ENCODE measurements at regions not wholly inside any gene's neighbourhood (a gene's known extent, or its start where the extent isn't known, plus 50 kb on each side); places are given as distances from the start of the nearest gene placed in this dataset.

DNA sequence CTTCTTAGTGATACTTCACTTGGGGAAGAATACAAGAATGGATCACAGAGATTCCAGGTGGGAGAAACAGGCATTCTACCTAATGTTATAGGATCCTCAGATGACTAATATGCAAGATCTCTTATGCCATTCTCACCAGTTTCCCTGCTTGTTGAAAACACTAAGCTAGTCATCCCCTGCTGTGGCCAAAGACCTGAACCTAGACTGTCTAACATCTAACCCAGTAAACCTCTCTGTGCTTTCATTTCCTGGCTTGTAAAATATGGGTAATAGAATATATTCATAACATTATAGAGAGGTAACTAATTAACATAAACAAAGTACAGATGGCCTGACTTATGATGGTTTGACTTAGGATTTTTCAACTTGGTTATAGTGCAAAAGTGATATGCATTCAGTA is 776.3 kb downstream of the TUSC7 start:
- no peak overlapping the region for H3K9ac ChIP-seq (ENCODE audit: low read depth, low read length)
- no peaks in the 10 kb centered on the region for H3K9me3 ChIP-seq (ENCODE audit: insufficient read depth, low read depth, low read length)
- H3K36me3 ChIP-seq (ENCODE audit: insufficient read depth, low read depth, low read length) = no peaks in the 10 kb centered on the region
- no peak overlapping the region for H3K27ac ChIP-seq (ENCODE audit: low read length)
- H3K4me3 ChIP-seq (ENCODE audit: low read length) = no peak overlapping the region
- H3K4me1 ChIP-seq (ENCODE audit: insufficient read depth, low read length) = peaks cover 11% of the 10 kb centered on the region
- H3K27me3 ChIP-seq (ENCODE audit: insufficient read depth, low read length) = no peaks in the 10 kb centered on the region

DNA sequence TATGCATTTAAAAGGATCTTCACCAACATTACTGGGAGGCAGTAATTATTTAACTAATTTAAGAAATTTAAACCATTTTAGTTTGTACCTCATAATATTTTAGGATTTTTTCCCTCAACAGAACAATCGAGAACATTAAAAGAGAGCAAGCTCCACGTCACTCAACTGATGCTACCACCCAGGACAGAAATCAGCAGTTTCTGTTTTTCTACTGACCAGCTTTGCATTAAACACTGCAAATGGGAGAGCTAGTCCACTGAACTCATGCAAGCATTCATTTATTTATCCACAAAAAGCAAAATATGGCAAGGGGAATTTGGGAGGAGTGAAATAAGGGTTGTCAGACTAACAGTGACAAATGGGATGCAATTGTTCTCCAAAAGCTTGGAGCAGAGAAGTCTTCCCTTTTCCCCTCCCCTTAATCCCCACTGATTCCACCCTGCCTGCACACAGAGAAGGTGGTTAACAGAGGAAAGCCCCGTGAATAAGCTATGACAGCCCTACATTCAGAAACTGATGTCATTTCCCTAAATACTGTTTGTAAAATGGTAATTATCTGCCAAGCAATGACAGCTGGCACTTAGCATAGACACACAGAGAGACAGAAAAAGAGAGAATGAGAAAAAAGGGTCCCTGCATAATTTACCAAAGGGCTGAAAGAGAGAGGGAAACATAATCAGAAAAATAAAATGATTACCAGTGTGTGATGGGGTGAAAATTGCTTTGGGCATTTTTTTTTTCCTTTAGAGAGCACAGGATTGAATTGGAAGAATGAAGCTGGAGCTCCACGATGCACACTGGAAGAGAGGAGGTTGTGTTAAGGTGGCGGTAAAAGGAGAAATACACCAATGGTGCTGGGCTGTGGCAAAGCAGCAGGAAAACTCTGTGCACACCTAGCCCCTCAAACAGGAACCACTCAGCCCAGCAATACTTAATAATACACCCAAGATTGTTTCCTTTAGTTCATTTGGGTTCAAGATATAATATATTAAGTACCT is 777.4 kb downstream of the TUSC7 start:
- Histone ChIP-seq H3K9me3 (ENCODE audit: insufficient read depth, low read depth, low read length) (no peaks in the 10 kb centered on the region), H3K27ac (ENCODE audit: low read length) (no peak overlapping the region), H3K27me3 (ENCODE audit: insufficient read depth, low read length) (no peaks in the 10 kb centered on the region), H3K4me3 (ENCODE audit: low read length) (no peak overlapping the region), H3K9ac (ENCODE audit: low read depth, low read length) (no peak overlapping the region), H3K36me3 (ENCODE audit: insufficient read depth, low read depth, low read length) (no peaks in the 10 kb centered on the region), H3K4me1 (ENCODE audit: insufficient read depth, low read length) (peaks cover 11% of the 10 kb centered on the region)

DNA sequence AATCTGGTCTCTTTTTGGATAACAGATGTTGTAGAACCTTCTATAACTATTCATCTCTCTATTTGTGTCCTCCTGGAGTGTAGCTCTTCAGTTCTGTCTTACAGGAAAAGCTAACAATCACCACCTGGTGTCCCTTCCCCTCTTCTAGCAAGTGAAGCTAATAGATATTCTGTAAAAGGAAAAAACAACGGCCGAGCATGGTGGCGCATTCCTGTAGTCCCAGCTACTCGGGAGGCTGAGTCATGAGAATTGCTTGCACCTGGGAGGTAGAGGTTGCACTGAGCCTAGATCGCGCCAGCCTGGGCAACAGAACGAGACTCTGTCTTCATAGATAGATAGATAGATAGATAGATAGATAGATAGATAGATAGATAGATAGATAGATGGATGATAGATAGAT is 779.4 kb downstream of the TUSC7 start:
- Histone ChIP-seq H3K9ac (ENCODE audit: low read depth, low read length) (no peak overlapping the region), H3K4me3 (ENCODE audit: low read length) (no peak overlapping the region), H3K4me1 (ENCODE audit: insufficient read depth, low read length) (peaks cover 8% of the 10 kb centered on the region), H3K27me3 (ENCODE audit: insufficient read depth, low read length) (no peaks in the 10 kb centered on the region), H3K36me3 (ENCODE audit: insufficient read depth, low read depth, low read length) (no peaks in the 10 kb centered on the region), H3K9me3 (ENCODE audit: insufficient read depth, low read depth, low read length) (no peaks in the 10 kb centered on the region), H3K27ac (ENCODE audit: low read length) (no peak overlapping the region)

DNA sequence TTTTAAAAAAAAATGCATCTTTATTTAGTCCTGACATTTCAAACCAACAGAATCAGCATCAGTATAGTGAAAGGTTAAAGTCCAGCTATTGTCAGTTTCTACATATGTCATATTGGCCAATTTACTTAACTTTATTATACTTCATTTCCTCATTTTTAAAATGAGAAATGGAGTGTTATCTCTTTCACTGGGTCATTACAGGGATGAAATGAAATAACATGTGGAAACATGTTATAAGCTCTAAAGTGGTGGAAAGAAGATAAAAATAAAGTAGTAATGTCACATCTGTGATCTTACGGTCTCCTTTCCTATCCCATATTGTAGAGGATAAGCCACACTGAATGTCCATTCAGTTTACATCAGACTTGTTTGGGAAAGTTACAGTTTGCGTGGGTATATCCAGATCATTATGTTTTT is 780.1 kb downstream of the TUSC7 start:
- Histone ChIP-seq H3K4me1 (ENCODE audit: insufficient read depth, low read length) (peaks cover 8% of the 10 kb centered on the region), H3K27me3 (ENCODE audit: insufficient read depth, low read length) (no peaks in the 10 kb centered on the region), H3K9me3 (ENCODE audit: insufficient read depth, low read depth, low read length) (no peaks in the 10 kb centered on the region), H3K9ac (ENCODE audit: low read depth, low read length) (no peak overlapping the region), H3K27ac (ENCODE audit: low read length) (no peak overlapping the region), H3K4me3 (ENCODE audit: low read length) (no peak overlapping the region), H3K36me3 (ENCODE audit: insufficient read depth, low read depth, low read length) (no peaks in the 10 kb centered on the region)

DNA sequence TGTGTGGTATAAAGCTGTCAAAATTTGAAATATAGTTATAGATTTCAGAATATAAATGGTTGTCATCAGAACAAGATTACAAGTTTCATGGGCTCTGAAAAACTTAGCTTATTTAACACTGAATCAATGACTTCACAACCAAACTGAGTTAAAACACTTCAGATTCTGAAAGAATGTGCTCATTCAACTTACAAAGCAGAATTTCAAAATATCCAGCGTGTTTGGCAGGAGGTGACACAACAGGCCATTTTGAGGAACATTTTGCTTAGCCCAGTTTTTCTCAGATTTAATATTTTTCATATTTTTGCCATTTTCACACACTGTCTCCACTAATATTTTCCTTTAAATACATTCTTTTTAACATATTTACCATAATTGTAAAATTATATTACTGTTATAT is 781.1 kb downstream of the TUSC7 start:
- Histone ChIP-seq H3K4me1 (ENCODE audit: insufficient read depth, low read length) (peaks cover 8% of the 10 kb centered on the region), H3K27me3 (ENCODE audit: insufficient read depth, low read length) (no peaks in the 10 kb centered on the region), H3K27ac (ENCODE audit: low read length) (no peak overlapping the region), H3K4me3 (ENCODE audit: low read length) (no peak overlapping the region), H3K9me3 (ENCODE audit: insufficient read depth, low read depth, low read length) (no peaks in the 10 kb centered on the region), H3K36me3 (ENCODE audit: insufficient read depth, low read depth, low read length) (no peaks in the 10 kb centered on the region), H3K9ac (ENCODE audit: low read depth, low read length) (no peak overlapping the region)

DNA sequence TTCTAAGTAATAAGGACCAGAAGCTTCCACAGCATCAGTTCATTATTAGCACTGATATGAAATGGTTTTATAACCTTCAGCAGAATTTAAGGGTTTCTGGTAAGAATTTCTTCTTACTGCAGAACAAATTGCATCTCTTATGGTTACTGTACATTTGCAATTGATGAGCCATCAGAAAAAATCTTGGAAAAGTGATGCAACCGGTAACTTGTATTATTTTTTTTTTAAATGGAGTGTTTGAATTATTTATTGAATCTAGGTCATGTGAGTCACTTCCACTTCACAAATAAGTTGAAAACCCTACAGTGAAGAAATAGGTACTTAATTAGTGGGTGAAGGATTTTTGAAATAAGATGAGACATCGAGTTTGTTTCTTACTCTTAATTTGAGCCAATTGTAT is 786.0 kb downstream of the TUSC7 start:
- H3K4me3 ChIP-seq (ENCODE audit: low read length) = no peak overlapping the region
- H3K9ac ChIP-seq (ENCODE audit: low read depth, low read length) = no peak overlapping the region
- H3K27me3 ChIP-seq (ENCODE audit: insufficient read depth, low read length) = no peaks in the 10 kb centered on the region
- H3K36me3 ChIP-seq (ENCODE audit: insufficient read depth, low read depth, low read length) = no peaks in the 10 kb centered on the region
- no peaks in the 10 kb centered on the region for H3K4me1 ChIP-seq (ENCODE audit: insufficient read depth, low read length)
- H3K9me3 ChIP-seq (ENCODE audit: insufficient read depth, low read depth, low read length) = no peaks in the 10 kb centered on the region
- no peak overlapping the region for H3K27ac ChIP-seq (ENCODE audit: low read length)

DNA sequence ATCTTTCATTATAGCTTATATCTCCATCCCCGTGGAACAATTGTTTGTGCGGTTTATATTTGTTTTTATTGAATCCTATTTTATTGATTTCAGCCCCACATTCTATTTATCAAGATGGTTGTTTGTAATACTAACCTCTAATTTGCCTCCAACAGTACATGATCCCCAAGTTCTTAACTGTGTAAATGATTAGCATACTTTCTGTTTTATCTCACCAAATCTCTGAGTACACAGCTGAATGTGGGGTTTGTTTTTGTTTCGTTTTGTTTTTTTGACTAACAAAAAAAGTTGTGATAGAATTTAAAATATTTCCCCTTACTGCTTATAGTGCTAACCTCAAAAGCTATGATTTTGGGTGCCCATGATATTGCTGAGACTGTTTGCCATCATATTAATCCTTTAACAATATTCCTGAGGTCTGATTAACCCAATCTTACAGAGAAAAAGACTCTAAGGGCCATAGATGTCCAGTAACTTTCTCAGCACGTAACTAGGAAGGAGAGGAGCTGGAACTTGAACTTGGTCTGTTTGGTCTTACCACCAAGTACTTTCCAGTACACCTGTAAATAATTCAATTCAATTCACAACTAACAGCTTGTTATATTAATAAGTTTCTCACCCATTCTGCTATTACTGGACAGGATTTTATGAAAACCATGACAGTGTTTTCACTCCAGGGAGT is 789.8 kb downstream of the TUSC7 start:
- H3K27ac ChIP-seq (ENCODE audit: low read length) = no peak overlapping the region
- H3K4me3 ChIP-seq (ENCODE audit: low read length) = no peak overlapping the region
- H3K9me3 ChIP-seq (ENCODE audit: insufficient read depth, low read depth, low read length) = no peaks in the 10 kb centered on the region
- no peaks in the 10 kb centered on the region for H3K4me1 ChIP-seq (ENCODE audit: insufficient read depth, low read length)
- no peak overlapping the region for H3K9ac ChIP-seq (ENCODE audit: low read depth, low read length)
- H3K27me3 ChIP-seq (ENCODE audit: insufficient read depth, low read length) = no peaks in the 10 kb centered on the region
- H3K36me3 ChIP-seq (ENCODE audit: insufficient read depth, low read depth, low read length) = no peaks in the 10 kb centered on the region

DNA sequence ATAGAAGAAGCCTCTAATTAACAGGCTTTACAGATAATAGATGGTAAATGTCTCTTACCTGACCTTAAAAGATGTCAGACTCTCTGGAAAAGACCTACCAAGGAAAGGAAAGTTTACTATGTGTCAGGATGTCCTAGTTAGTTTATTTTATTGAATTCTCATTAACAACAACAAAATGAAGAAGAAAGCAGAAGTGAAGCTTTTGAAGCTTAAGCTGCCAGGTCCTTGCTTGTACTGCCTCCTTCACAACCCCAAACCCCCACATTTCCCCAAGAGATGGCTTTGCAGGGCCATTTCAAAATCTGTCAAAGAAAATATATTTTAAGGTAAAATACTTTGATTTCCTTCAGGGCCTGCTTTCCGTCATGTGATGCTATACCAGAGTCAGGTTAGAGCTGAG is 798.4 kb downstream of the TUSC7 start:
- H3K9me3 ChIP-seq (ENCODE audit: insufficient read depth, low read depth, low read length) = no peaks in the 10 kb centered on the region

DNA sequence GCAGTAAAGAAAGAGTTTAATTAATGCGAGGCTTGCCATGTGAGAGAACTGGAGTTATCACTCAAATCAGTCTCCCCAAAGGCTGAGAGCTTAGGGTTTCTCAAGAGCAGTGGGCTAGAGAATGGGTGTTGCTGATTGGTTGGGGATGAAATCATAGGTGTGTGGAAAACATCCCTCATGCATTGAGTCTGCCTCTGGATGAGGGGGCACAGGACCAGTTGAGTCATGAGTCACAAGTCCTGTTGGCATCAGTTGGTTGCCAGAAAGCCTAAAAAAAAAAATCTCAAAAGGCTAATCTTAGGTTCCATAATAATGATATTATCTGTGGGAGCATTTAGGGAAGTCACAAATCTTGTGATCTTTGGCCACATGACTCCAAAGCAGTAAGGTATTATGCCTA is 800.3 kb downstream of the TUSC7 start:
- Histone ChIP-seq H3K9ac (ENCODE audit: low read depth, low read length) (no peak overlapping the region), H3K27ac (ENCODE audit: low read length) (no peak overlapping the region), H3K36me3 (ENCODE audit: insufficient read depth, low read depth, low read length) (no peaks in the 10 kb centered on the region), H3K9me3 (ENCODE audit: insufficient read depth, low read depth, low read length) (no peaks in the 10 kb centered on the region), H3K4me1 (ENCODE audit: insufficient read depth, low read length) (no peaks in the 10 kb centered on the region), H3K4me3 (ENCODE audit: low read length) (no peak overlapping the region), H3K27me3 (ENCODE audit: insufficient read depth, low read length) (no peaks in the 10 kb centered on the region)

More for the DNA sequence above, 798.4 kb downstream of the TUSC7 start:
- no peaks in the 10 kb centered on the region for H3K27me3 ChIP-seq (ENCODE audit: insufficient read depth, low read length)
- H3K9ac ChIP-seq (ENCODE audit: low read depth, low read length) = no peak overlapping the region
- H3K27ac ChIP-seq (ENCODE audit: low read length) = no peak overlapping the region
- no peak overlapping the region for H3K4me3 ChIP-seq (ENCODE audit: low read length)
- no peaks in the 10 kb centered on the region for H3K36me3 ChIP-seq (ENCODE audit: insufficient read depth, low read depth, low read length)
- no peaks in the 10 kb centered on the region for H3K4me1 ChIP-seq (ENCODE audit: insufficient read depth, low read length)

DNA sequence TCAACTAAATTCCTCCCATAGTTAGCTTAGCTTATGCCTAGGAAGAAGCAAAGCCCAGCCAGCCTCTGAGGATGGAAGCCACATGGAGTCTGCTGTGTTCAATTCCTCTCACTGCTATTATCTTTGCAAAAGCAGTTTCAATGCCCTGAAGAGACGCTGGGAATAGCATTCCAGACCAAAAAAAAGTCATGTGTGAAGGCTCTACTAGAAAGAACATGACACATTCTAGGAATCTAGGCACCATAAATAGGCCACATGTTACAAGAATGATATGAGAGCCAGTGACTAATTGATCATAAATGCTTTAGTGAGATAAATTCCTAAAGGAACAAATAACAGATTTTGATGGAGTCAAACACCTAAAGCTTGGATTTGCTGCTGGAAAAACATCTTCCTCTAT is 800.8 kb downstream of the TUSC7 start:
- no peaks in the 10 kb centered on the region for H3K9me3 ChIP-seq (ENCODE audit: insufficient read depth, low read depth, low read length)
- H3K4me3 ChIP-seq (ENCODE audit: low read length) = no peak overlapping the region
- H3K9ac ChIP-seq (ENCODE audit: low read depth, low read length) = no peak overlapping the region
- no peaks in the 10 kb centered on the region for H3K4me1 ChIP-seq (ENCODE audit: insufficient read depth, low read length)
- H3K36me3 ChIP-seq (ENCODE audit: insufficient read depth, low read depth, low read length) = no peaks in the 10 kb centered on the region
- no peak overlapping the region for H3K27ac ChIP-seq (ENCODE audit: low read length)
- H3K27me3 ChIP-seq (ENCODE audit: insufficient read depth, low read length) = no peaks in the 10 kb centered on the region

DNA sequence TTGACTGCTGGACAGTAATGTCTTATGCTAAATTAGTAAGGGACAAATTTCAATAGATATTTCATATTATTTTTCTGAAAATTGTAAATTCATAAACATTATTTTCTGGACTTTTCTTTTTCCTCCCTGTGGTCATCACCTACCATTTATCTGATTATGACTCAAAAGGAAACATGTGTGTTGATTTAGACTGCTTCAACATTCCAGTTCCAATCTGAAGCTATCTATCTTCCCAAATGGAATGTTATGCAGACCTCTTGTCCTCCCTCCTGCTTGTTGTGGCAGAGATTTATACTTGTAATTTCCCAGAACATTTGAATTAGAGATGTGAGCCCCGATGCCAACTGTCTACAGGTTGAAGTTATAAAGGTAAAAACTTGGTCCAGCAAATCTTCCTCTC is 803.4 kb downstream of the TUSC7 start:
- H3K27me3 ChIP-seq (ENCODE audit: insufficient read depth, low read length) = no peaks in the 10 kb centered on the region
- no peak overlapping the region for H3K27ac ChIP-seq (ENCODE audit: low read length)
- no peaks in the 10 kb centered on the region for H3K9me3 ChIP-seq (ENCODE audit: insufficient read depth, low read depth, low read length)
- no peaks in the 10 kb centered on the region for H3K36me3 ChIP-seq (ENCODE audit: insufficient read depth, low read depth, low read length)
- H3K4me1 ChIP-seq (ENCODE audit: insufficient read depth, low read length) = no peaks in the 10 kb centered on the region
- H3K9ac ChIP-seq (ENCODE audit: low read depth, low read length) = no peak overlapping the region
- H3K4me3 ChIP-seq (ENCODE audit: low read length) = no peak overlapping the region

DNA sequence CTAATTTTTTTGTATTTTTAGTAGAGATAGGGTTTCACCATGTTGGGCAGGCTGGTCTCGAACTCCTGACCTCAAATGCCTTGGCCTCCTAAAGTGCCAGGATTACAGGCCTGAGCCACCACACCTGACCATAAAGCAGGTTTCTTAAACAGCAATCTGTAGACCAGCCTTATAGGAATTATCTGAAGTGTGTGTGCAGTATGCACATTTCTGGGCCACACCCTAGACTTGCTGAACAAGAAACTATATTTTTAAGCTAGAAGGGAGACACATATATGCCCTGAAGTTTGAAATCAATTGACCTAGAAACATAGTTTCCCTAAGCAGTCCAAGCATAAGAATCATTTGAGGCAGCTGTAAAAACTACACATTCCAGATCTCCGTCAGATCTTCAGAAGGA is 805.7 kb downstream of the TUSC7 start:
- H3K4me3 ChIP-seq (ENCODE audit: low read length) = no peak overlapping the region
- H3K9ac ChIP-seq (ENCODE audit: low read depth, low read length) = no peak overlapping the region
- peaks cover 6% of the 10 kb centered on the region; the same call in 1 of the 2 replicates for H3K4me1 ChIP-seq (ENCODE audit: insufficient read depth, low read length)
- H3K36me3 ChIP-seq (ENCODE audit: insufficient read depth, low read depth, low read length) = no peaks in the 10 kb centered on the region
- H3K27me3 ChIP-seq (ENCODE audit: insufficient read depth, low read length) = no peaks in the 10 kb centered on the region
- no peak overlapping the region for H3K27ac ChIP-seq (ENCODE audit: low read length)
- no peaks in the 10 kb centered on the region for H3K9me3 ChIP-seq (ENCODE audit: insufficient read depth, low read depth, low read length)

Measured in iPS-20b (cell line).